GM19438 (cell line): ENCODE measurements at regions not wholly inside any gene's neighbourhood (a gene's known extent, or its start where the extent isn't known, plus 50 kb on each side); places are given as distances from the start of the nearest gene placed in this dataset.
"Not testable (repeated sequence)": the region's sequence is repeated elsewhere in the genome, so short reads cannot be mapped to it uniquely, and the experiment has no call there.

Source experiments
- ATAC-seq: cut with Tn5 transposase; IDR thresholded peaks from one replicate; pipeline ENCODE4 v1.9.1; 2021; ENCODE audit warnings: low read depth; ENCODE audit not compliant: unreplicated experiment

DNA sequence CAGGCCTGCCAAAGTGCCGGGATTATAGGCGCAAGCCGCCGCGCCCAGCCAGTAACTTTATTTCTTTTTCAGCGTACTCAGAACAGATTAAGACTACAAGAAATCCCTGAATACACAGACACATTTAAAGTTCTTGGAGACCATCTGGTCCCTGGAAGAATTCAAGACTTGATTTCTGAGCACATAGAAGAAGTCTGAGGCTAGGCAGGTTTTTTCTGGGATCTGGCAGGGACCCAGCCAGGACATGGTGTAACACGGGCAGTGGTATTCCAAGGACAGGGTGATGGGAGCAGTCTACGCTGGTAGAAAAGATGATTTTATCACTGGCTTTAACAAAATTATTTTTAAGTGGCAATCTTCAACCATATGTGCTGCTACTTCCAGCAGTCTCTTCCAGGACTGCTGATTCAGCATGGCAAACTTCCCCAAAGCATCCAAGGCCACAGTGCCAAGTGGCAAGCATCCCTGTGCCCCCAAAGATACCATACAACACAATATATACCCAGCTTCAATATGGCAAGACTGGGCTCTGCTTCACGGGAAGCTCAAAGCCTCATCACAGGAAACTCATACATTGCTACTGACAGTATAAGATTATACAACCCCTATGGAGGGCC is 105.2 kb upstream of the OR5AK2 start:
- ATAC-seq, result no peak

DNA sequence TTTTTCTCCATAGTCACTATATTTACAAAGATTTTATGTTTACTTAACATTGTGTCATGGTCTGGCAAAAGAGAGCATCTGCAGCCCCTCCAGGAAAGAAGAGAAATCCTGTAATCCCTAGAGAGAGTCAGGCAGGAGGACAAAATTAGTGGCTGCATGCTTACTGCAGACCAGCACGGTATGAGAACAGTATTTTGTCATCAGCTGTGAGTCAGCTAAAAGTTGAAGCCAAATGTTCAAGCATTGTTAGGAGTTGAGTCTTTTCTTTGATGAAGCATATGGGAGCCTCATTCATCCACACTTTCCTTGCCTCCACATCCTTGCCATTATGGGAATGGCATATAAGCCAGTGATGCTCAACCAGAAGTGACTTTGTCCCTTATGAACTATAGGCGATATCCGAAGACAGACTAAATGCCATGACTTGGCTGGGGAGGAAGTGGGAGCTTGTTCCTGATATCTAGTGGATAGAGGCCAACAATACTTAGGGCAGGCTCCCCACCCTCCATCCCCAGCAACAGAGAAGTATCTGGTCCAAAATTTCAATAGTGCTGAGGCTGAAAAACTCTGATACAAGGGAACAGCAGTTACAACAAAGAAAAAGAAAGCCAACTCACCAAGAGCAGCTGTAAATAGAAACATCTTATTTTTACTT is 112.0 kb upstream of the OR5AK2 start:
- ATAC-seq, result no peak

DNA sequence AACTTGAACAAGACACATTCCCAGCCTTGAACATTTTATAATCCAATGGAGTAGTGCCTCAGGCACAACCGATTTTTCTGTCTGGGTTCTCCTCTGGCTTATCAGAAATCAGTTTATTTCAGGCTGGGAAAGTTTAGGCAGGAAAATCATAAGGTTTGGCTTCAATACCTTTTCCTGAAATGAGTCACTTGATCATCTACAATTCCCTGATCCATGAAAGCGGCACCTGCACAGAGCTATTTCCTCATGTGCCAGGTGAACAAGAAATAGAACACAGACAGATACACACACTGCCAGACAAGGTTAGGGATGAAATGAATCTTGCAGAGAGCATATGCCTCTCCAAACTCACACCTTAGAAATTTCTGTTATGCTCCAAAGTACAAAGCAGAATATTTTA is 106.7 kb upstream of the OR9G4 start:
- no peak for ATAC-seq

DNA sequence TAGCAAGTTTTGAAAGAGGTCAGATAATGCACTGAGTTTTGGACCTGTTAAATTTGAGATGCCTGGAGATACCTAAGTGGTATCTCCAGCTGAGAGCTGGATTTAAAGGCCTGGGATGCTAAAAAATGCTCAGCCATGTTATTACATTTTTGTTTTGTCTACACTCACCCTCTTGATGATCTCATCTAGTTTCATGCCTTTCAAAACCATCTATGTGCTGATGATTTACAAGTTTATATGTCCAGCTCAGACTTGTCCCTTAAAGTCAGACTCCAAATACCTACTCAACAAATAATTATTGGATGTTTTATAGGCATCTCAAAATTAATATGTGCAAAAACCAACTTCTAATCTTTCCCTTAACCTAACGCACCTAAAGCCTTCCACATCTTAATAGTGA is 103.6 kb upstream of the OR9G4 start:
- ATAC-seq, result no peak

DNA sequence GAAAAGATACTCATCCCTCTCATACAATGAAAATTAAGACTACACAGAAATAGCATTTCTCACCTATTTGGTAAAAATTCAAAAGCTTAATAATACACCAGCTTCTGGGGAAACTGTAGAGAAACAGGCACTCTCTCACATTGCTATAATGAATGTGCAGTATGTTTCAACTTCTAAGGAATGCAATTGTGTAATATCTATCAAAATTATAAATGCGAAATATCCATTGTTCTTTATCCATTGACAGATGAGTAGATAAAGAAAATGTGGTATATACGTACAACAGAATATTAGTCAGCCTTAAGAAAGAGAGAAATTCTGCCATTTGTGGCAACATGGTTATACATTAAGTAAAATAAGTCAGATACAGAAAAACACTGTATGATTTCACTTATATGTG is 101.4 kb upstream of the OR9G4 start:
- no peak for ATAC-seq

DNA sequence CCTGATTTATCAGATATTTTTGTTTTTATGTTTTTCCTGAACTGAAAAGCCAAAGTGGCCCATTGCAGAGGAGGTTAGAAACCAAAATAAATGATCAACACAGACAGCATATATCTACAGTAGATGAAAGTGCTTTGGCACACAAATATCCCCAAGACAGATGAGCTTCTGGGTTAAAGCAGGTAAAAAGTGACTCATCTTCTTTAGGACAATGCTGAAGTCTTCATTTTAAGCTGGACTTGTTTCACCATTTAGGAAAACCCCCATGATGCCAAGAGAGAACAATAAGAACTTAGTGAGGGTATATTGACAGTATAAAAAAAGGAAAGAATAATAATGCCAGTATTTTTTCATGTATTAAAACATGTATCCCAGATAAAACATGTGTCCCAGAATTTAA is 100.8 kb upstream of the OR9G4 start:
- no peak for ATAC-seq

DNA sequence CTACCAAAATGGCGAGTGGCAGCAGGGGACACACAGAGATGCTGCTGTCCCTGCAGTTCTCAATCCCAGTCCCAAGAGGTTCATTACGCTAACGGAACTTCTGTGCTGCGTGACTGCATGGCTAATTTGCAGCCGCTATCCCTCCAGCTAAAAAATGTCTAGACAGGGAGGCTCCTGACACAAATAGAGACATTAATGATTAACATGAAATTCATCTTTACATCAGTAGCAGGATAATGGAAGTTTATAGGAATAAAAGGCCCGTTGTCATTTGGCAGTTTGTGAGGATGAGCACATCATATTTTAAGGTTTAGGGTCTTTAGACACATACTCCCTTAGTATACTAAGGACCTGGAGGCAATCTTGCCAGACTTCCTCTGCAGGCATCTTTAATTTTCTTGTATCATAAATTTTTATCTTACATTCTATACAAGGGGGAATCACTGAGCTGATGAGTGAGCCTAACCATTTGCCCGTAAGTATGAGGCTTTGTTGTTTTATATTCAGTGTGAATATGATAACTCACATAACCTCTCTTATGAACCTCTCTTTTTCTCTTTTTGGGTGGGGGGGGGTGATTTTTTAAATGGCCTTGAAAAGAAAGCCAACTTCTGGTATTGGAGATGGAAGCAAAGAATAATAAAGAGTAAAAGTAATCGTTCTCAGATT is 99.8 kb upstream of the OR9G4 start:
- no peak for ATAC-seq

DNA sequence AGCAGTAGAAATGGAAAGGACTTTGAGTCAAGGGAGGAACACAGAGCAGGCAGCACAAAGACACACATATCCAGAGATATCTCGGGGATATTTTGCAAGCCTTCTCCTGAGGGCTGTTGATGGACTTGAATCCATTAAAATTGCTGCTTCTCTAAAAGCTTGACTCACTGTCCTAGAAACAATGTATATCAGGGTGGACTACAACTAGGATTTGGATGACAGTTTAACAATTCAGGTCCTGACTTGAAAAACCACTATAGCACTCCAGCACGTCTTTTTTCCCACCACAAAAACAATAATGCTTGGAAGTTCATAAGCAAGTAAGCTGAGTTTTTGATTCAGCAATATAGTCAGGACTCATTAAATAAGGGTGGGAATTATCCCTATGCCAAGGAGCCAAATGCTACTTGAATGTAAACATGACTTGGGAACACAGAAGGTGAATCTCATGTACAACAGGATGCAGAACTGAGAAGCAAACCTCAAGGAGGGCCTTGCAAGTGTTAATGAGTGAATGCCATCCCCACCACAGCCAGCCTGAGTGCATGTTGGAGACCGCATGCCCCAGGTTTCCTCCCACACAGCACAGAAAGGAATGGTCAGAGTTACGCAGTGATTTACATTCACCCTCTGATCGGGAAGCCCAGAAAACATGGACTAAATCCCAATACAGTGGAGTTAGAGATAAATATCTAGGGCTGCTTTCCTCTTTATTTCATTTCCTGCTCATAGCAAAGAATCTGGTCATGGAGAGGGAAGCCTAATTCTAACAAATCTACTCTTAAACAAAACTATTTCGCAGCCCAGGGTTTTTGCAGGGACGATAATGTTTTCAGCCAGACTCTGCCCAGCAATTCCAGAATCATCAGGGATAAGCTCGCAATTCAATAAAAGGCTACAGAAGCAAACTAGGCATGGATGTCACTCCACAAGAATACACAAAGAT is 98.4 kb upstream of the OR9G4 start:
- ATAC-seq, result no peak

DNA sequence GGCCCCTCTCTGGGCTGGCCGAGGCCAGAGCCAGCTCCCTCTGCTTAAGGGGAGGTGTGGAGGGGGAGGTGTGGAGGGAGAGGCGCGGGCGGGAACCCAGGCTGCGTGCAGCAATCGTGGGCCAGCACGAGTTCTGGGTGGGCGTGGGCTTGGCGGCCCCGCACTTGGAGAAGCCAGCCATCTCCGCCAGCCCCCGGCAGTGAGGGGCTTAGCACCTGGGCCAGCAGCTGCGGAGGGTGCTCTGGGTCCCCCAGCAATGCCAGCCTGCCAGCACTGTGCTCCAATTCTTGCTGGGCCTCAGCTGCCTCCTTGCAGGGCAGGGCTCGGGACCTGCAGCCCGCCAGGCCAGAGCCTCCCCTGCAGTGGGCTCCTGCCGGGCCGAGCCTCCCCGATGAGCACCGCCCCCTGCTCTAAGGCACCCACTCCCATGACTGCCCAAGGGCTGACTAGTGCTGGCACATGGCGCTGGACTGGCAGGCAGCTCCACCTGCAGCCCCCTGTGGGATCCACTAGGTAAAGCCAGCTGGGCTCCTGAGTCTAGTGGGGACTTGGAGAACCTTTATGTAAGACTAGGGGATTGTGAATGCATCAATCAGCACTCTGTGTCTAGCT is 96.7 kb upstream of the OR9G4 start:
- ATAC-seq, result no peak

DNA sequence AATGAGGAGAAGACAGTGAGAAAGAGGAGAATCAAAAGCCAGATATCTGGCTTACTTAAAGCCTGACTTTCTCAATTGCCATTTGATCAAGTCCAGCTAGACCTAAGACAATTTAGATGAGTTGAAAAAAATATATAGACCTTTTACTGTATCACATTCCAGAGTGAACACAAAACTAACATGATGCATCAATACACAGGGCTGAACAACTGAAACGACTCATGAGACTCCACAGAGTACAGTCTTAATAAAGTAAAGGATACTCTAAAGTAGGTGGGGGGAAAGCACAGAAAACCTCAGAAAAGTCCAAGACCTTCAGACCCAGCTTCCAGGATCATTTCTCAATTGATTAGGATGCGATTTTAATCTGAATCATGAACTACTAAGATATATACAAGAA is 95.3 kb upstream of the OR9G4 start:
- ATAC-seq, result no peak

DNA sequence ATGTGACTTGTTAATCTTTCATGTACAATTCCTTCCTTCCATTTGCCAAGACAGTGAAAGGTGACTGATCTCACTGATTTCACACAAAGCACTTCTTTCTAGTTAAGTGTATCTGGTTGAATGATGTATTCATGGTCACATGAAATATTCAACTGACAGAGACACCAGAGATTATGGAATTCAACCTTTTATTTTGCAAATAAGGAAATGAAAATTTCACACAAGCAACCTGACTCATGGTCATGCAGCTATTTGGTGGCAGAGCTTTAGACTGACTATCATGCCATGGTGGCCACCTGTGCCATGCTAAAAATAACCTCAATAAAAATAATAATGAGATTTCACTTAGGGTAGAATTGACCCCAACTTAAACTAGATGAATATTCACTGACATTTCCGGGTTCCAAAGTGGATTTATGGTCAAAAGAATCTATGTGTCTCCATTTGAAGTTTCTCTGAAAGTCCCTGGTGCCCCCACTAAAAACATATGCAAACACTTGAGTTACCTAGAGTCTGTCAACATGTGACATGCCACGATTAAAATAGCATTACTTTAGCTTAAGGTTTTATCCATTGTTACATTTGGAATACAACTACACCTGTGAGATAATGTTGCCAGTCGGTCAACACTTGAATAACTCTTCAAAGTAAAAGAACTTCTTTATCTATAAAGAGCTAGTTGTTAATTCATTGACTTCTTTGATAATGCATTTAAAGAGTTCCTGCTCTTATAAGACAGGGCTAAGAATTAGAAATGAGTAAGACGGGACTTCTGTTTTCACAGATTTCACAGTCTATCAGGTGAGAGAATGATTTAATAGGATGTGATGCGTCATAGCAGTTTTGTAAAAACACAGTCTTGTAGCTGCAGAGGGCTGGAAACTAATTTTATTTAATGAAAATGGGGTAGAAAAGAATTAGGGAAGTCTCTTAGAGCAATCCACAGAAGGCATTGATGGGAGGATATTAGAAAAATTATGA is 94.6 kb upstream of the OR9G4 start:
- no peak for ATAC-seq

DNA sequence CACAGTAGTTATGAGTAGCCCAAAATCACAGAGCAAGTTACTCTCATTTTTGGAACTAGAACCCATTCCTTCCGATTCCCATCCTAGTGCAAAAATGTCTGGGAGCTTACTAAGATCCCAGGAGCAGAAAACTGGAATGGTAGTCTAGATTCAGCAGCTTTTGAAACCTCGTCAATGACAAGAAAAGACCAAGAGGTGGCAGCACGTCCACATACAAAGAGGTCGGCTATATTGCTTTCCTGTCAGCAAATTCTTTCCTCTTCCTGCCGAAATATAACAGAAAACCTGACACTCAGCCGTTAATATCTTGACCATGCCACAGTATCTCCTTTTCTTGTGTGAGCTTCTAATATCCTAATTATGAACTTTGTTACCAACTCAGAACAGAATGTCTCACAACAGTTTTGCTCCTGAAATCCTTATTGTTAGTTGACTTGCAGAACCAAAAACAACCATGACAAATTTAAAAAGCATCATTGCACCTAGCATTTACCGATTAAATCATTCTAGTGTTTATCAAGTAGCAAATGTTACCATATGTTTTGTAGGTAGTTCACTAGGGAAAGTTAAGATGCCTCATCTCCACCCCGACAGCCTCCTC is 92.8 kb upstream of the OR9G4 start:
- no peak for ATAC-seq

DNA sequence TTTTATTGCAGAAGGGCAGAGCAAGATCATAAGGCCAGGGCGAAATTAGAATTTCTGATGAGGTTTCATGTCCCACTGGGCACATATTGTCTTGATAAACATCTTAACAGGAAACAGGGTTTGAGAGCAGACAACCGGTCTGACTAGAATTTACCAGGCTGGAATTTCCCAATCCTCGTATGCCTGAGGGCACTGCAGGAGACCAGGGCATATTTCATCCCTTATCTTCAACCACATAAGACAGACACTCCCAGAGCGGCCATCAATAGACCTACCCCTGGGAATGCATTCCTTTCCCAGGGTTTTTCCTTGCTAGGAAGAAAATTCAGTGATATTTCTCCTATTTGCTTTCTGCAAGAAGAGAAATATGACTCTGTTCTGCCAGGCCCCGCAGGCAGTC is 78.9 kb upstream of the OR9G4 start:
- not testable (repeated sequence) for ATAC-seq

DNA sequence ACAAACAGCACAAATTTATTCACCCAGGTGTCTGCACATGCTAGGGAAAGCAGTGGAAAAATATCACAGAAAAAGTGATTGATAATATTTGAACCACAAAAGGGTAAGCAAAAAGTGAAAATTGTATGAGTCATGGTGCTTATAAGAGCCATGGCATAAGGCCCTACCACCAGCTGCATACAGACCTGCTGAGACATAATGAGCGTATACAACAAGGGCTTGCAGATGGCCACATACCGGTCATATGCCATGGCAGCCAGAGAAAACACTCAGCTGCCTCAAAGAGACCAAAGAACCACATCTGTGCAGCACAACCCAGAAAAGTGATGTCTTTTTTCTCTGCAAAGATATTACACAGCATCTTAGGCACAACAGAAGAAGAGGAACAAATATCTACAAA is 71.4 kb upstream of the OR9G4 start:
- ATAC-seq, result no peak

DNA sequence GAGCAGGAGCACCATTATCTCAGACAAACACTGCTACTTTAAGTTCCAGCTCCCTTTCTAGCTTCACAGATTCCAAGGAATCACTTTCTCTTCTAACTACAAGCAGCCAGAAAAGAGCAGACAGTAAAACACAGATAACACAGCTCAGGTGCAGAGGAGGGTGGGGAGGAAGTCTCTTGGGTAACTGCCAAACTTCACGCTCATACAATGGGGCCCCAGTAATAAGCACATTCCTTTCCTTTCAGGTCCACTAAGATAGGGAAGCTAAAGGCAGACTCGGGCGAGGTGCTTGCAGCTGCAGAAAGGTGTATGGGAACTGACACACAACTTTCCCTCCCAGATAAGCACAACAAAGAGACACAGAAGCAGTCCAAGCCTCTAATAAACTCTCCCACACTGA is 69.2 kb upstream of the OR9G4 start:
- no peak for ATAC-seq

DNA sequence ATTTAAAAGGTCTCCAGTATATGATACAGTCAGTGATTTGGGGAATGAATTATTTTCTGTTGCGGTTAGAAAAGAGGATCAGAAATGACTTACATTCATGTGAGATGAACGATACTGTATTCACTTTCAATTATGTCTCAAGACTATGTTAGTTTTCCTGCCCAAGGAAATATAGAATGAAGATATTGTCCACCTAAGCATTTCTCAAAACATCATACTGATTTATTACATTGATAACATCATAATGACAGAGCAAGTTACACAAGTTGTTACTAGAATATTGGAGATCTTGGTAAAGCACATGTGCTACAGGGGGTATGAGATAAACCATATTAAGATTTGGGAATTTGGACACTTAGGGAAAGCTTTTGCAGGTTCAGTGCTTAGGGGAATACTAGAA is 67.8 kb upstream of the OR9G4 start:
- ATAC-seq, result no peak

DNA sequence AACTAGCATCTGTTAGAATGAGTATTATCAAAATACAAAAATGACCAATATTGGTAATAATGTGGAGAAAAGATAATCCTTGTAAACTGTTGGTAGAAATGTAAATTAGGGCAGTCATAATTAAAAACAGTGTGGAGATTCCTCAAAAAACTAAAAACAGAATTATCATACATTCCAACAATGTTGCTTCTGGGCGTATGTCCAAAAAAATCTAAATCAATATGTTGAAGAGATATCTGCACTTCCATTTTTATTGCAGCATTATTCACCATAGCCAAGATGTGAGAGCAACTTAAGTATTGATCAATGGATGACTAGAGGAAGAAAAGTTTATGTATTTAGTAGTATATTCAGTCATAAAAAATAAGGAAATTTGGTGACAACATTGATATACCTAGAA is 59.8 kb upstream of the OR9G4 start:
- no peak for ATAC-seq

DNA sequence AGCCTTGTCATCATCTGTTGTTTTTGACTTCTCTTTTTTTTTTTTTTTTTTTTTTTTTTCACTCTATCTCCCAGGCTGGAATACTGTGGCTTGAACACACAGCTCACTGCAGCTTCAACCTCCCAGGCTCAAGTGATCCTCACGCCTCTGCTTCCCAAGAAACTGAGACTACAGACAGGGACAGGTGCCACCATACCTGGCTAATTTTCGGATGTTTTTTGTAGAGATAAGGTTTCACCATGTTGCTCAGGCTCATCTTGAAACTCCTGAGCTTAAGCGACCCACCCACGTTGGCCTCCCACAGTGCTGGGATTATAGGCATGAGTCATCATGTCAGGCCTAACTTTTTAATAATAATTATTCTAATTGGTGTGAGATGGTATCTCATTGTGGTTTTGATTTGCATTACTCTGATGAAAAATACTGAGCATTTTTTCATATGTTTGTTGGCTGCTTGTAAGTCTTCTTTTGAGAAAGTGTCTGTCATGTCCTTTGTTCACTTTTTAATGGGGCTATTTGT is 51.3 kb upstream of the OR9G4 start:
- no peak for ATAC-seq
